Stimulated activated CD8-positive, alpha-beta memory T cell treated with anti-CD3 and anti-CD28 coated beads, Interleukin-4, amount 100 ng/mL, for 4 hours (primary cell): ENCODE measurements at regions not wholly inside any gene's neighbourhood (a gene's known extent, or its start where the extent isn't known, plus 50 kb on each side); places are given as distances from the start of the nearest gene placed in this dataset.
A peak's percentile ranks its signal among the peaks of the same experiment; 100 is the strongest.
"Not testable (repeated sequence)": the region's sequence is repeated elsewhere in the genome, so short reads cannot be mapped to it uniquely, and the experiment has no call there.

Experiments
- DNase-seq, 2 donors: peaks; one replicate each; pipeline ENCODE4 v3.0.0-alpha.2; 2020; ENCODE audit warnings: low read depth in 2 of 2, low spot score in 1 of 2

- DNase-seq, result no peak
Measured at GRCh38 chr1:20432341-20432740, 53.7 kb downstream of the CAMK2N1 start.

GRCh38 chr1:20431176-20431460, 54.9 kb downstream of the CAMK2N1 start:
- DNase-seq, result no peak

GRCh38 chr1:20430355-20431175, 55.4 kb downstream of the CAMK2N1 start:
- peak in 1 of 2 donors; percentile 8 for DNase-seq

GRCh38 chr1:20429296-20429695, 56.7 kb downstream of the CAMK2N1 start:
- DNase-seq, result no peak

- DNase-seq, result no peak
Measured at GRCh38 chr1:20428841-20429240, 57.2 kb downstream of the CAMK2N1 start.

GRCh38 chr1:20426923-20427322, 59.1 kb downstream of the CAMK2N1 start:
- no peak for DNase-seq

- no peak for DNase-seq
Measured at GRCh38 chr1:20426371-20426770, 59.6 kb downstream of the CAMK2N1 start.

GRCh38 chr1:20425622-20426021, 60.4 kb downstream of the CAMK2N1 start:
- no peak for DNase-seq

GRCh38 chr1:20423169-20423795, 62.7 kb downstream of the CAMK2N1 start:
- no peak for DNase-seq

- DNase-seq, result no peak
Measured at GRCh38 chr1:20421441-20421840, 64.6 kb downstream of the CAMK2N1 start.

GRCh38 chr1:20417581-20417980, 68.4 kb downstream of the CAMK2N1 start:
- no peak for DNase-seq

GRCh38 chr1:20416706-20417105, 69.3 kb downstream of the CAMK2N1 start:
- no peak for DNase-seq

GRCh38 chr1:20413776-20414140, 72.3 kb downstream of the CAMK2N1 start:
- no peak for DNase-seq

GRCh38 chr1:20413136-20413775, 72.8 kb downstream of the CAMK2N1 start:
- no peak for DNase-seq

- no peak for DNase-seq
Measured at GRCh38 chr1:20411196-20411980, 74.6 kb downstream of the CAMK2N1 start.

- no peak for DNase-seq
Measured at GRCh38 chr1:20410503-20410902, 75.5 kb downstream of the CAMK2N1 start.

- DNase-seq, result no peak
Measured at GRCh38 chr1:20409971-20410370, 76.0 kb downstream of the CAMK2N1 start.

GRCh38 chr1:20409012-20409411, 77.0 kb downstream of the CAMK2N1 start:
- DNase-seq, result no peak

GRCh38 chr1:20408133-20408650, 77.8 kb downstream of the CAMK2N1 start:
- DNase-seq, result not testable (repeated sequence)

GRCh38 chr1:20405893-20406604, 80.0 kb downstream of the CAMK2N1 start:
- DNase-seq, result no peak
